HFF-Myc (cell line): ENCODE measurements at regions not wholly inside any gene's neighbourhood (a gene's known extent, or its start where the extent isn't known, plus 50 kb on each side); places are given as distances from the start of the nearest gene placed in this dataset.
"Not testable (repeated sequence)": the region's sequence is repeated elsewhere in the genome, so short reads cannot be mapped to it uniquely, and the experiment has no call there.

Source experiments
- DNase-seq: peaks from one replicate; pipeline ENCODE4 v3.0.0-alpha.2; 2011; ENCODE audit warnings: low read depth; ENCODE audit errors: extremely low read depth
- H3K4me3 ChIP-seq: replicated peaks from 2 replicates; pipeline ENCODE4 v1.5.1; 2011; ENCODE audit warnings: low read depth, mild to moderate bottlenecking, control low read depth, low read length
- CTCF ChIP-seq: IDR thresholded peaks from 2 replicates; pipeline ENCODE4 v1.5.1; 2012; ENCODE audit warnings: mild to moderate bottlenecking, low read depth, low read length, control low read depth; ENCODE audit errors: missing control alignments

- no peak for DNase-seq
- TF ChIP-seq CTCF = no peak
- no peak overlapping the region for H3K4me3 ChIP-seq
These were observed 226.1 kb downstream of the COX18 start for GRCh38 chr4:72843466-72843865.

- H3K4me3 ChIP-seq = no peak overlapping the region
- DNase-seq = no peak
- TF ChIP-seq CTCF = no peak
These were observed 227.2 kb downstream of the COX18 start for GRCh38 chr4:72842323-72842722.

GRCh38 chr4:72840166-72840565, 229.3 kb downstream of the COX18 start:
- not testable (repeated sequence) for DNase-seq, H3K4me3 ChIP-seq

GRCh38 chr4:72828864-72829263, 240.7 kb downstream of the COX18 start:
- TF ChIP-seq CTCF = no peak
- H3K4me3 ChIP-seq = no peak overlapping the region
- no peak for DNase-seq

GRCh38 chr4:72827968-72828367, 241.5 kb downstream of the COX18 start:
- DNase-seq = no peak
- TF ChIP-seq CTCF = no peak
- H3K4me3 ChIP-seq = no peak overlapping the region

- no peak for DNase-seq
- no peak for TF ChIP-seq CTCF
- H3K4me3 ChIP-seq = no peak overlapping the region
These were observed 249.4 kb downstream of the COX18 start for GRCh38 chr4:72820107-72820506.

GRCh38 chr4:72817012-72817411, 248.0 kb upstream of the ADAMTS3 start:
- TF ChIP-seq CTCF = no peak
- no peak overlapping the region for H3K4me3 ChIP-seq
- no peak for DNase-seq
